IMR-90 (cell line): ENCODE measurements at regions not wholly inside any gene's neighbourhood (a gene's known extent, or its start where the extent isn't known, plus 50 kb on each side); places are given as distances from the start of the nearest gene placed in this dataset.

Experiments used
- ATAC-seq: fragments of 200-7000 bp; cut with Tn5 transposase; 2 replicates; pipeline ENCODE4 v1.9.1; 2020; ENCODE audit warnings: low read depth, mild to moderate bottlenecking, moderate library complexity
- BruUV-seq: library from RNA; stranded (reverse); fragments of 400-500 nt; replicated peaks from 2 replicates; lab custom pipeline; 2021; lab: Mats Ljungman, UMichigan
- CTCF ChIA-PET: fragments of 300-600 bp; formaldehyde crosslinking; extraction: SDS; loops from one replicate; lab custom pipeline; 2021; ENCODE audit warnings: antibody characterized with exemption; lab: Yijun Ruan, JAX
- POLR2A ChIA-PET: fragments of 300-600 bp; sonication (Branson Sonifier 250); formaldehyde crosslinking; loops from one replicate; lab custom pipeline; 2022; ENCODE audit warnings: antibody characterized with exemption; ENCODE audit not compliant: unreplicated experiment; lab: Charles Lee
- DNase-seq: peaks from one replicate; pipeline ENCODE4 v3.0.0; 2013
- H2AFZ ChIP-seq: replicated peaks from 2 replicates; pipeline ENCODE3; 2013; ENCODE audit warnings: low read length, mild to moderate bottlenecking; ENCODE audit not compliant: poor library complexity
- H2AK5ac ChIP-seq: 2 replicates; pipeline ENCODE4 v1.6.1; 2013; ENCODE audit warnings: low read depth, low read length, inconsistent platforms
- H2AK9ac ChIP-seq: replicated peaks from 2 replicates; pipeline ENCODE3; 2013; ENCODE audit warnings: mild to moderate bottlenecking, low read depth, low read length, moderate library complexity; ENCODE audit not compliant: poor library complexity
- H2BK120ac ChIP-seq: 2 replicates; pipeline ENCODE4 v1.6.1; 2013; ENCODE audit warnings: low read depth, low read length, inconsistent platforms
- H2BK15ac ChIP-seq: 3 replicates; pipeline ENCODE4 v1.6.1; 2013; ENCODE audit warnings: low read depth, low read length, inconsistent platforms
- H2BK20ac ChIP-seq: 2 replicates; pipeline ENCODE4 v1.6.1; 2013; ENCODE audit warnings: low read depth, mild to moderate bottlenecking, inconsistent platforms, low read length, moderate library complexity
- H2BK5ac ChIP-seq: 2 replicates; pipeline ENCODE4 v1.6.1; 2013; ENCODE audit warnings: mild to moderate bottlenecking, low read depth, low read length, inconsistent platforms; ENCODE audit not compliant: poor library complexity, severe bottlenecking
- H3K14ac ChIP-seq: replicated peaks from 2 replicates; pipeline ENCODE4 v1.6.1; 2013; ENCODE audit warnings: low read depth, low read length, inconsistent platforms
- H3K18ac ChIP-seq: 2 replicates; pipeline ENCODE4 v1.6.1; 2013; ENCODE audit warnings: low read depth, low read length, control low read depth
- H3K23ac ChIP-seq: 2 replicates; pipeline ENCODE4 v1.6.1; 2013; ENCODE audit warnings: low read depth, low read length, inconsistent platforms
- H3K27ac ChIP-seq: 2 replicates; pipeline ENCODE4 v1.5.1; 2013; ENCODE audit warnings: mild to moderate bottlenecking, control low read depth, low read length; ENCODE audit not compliant: insufficient read depth
- H3K27me3 ChIP-seq: 2 replicates; pipeline ENCODE4 v1.6.1; 2013; ENCODE audit warnings: low read length; ENCODE audit not compliant: control insufficient read depth, insufficient read depth
- H3K36me3 ChIP-seq: 2 replicates; pipeline ENCODE4 v1.6.1; 2013; ENCODE audit warnings: low read length, mixed read lengths; ENCODE audit not compliant: control insufficient read depth, insufficient read depth
- H3K4ac ChIP-seq: 2 replicates; pipeline ENCODE4 v1.6.1; 2013; ENCODE audit warnings: low read depth, low read length, inconsistent platforms
- H3K4me1 ChIP-seq: 2 replicates; pipeline ENCODE4 v1.6.1; 2013; ENCODE audit warnings: low read length, mixed read lengths; ENCODE audit not compliant: control insufficient read depth, insufficient read depth
- H3K4me2 ChIP-seq: 2 replicates; pipeline ENCODE4 v1.6.1; 2013; ENCODE audit warnings: low read depth, mild to moderate bottlenecking, control low read depth, low read length, moderate library complexity
- H3K4me3 ChIP-seq: 2 replicates; pipeline ENCODE4 v1.5.1; 2013; ENCODE audit warnings: low read depth, mild to moderate bottlenecking, control low read depth, low read length, moderate library complexity; ENCODE audit not compliant: insufficient read depth
- H3K56ac ChIP-seq: 2 replicates; pipeline ENCODE4 v1.6.1; 2013; ENCODE audit warnings: low read length, inconsistent platforms; ENCODE audit not compliant: insufficient read depth; ENCODE audit errors: extremely low read depth
- H3K79me1 ChIP-seq, 2 experiments: 2 replicates each; pipeline ENCODE4 v1.6.1; 2013; ENCODE audit warnings: low read length in 2 of 2, inconsistent platforms in 1 of 2, low read depth in 1 of 2
- H3K9ac ChIP-seq: 2 replicates; pipeline ENCODE4 v1.6.1; 2013; ENCODE audit warnings: low read depth, low read length, control low read depth
- H3K9me1 ChIP-seq: 2 replicates; pipeline ENCODE4 v1.6.1; 2013; ENCODE audit warnings: low read length, inconsistent platforms; ENCODE audit not compliant: insufficient read depth
- H3K9me3 ChIP-seq: 2 replicates; pipeline ENCODE4 v1.6.1; 2013; ENCODE audit warnings: low read length; ENCODE audit not compliant: control insufficient read depth, insufficient read depth
- H4K20me1 ChIP-seq: 2 replicates; pipeline ENCODE4 v1.6.1; 2013; ENCODE audit warnings: low read length, inconsistent platforms; ENCODE audit not compliant: insufficient read depth
- H4K5ac ChIP-seq: 2 replicates; pipeline ENCODE4 v1.6.1; 2013; ENCODE audit warnings: mild to moderate bottlenecking, low read depth, low read length, control low read depth
- H4K8ac ChIP-seq, 2 experiments: 2 replicates each; pipeline ENCODE4 v1.6.1; 2013; ENCODE audit warnings: low read depth in 2 of 2, low read length in 2 of 2, control low read depth in 1 of 2, inconsistent platforms in 1 of 2
- H4K91ac ChIP-seq: 2 replicates; pipeline ENCODE4 v1.6.1; 2013; ENCODE audit warnings: low read depth, low read length, inconsistent platforms; ENCODE audit not compliant: insufficient read depth
- BHLHE40 ChIP-seq: fragments of 150-350 bp; IDR thresholded peaks from 2 replicates; pipeline ENCODE4 v1.6.1; 2016; ENCODE audit warnings: mild to moderate bottlenecking, low read depth, low read length
- CEBPB ChIP-seq: IDR thresholded peaks from 2 replicates; pipeline ENCODE4 v1.6.1; 2012; ENCODE audit warnings: low read depth, low read length, improper control_type of control experiment
- CHD1 ChIP-seq: IDR thresholded peaks from 2 replicates; pipeline ENCODE4 v1.6.1; 2012; ENCODE audit warnings: low read depth, low read length, improper control_type of control experiment
- MAFK ChIP-seq: IDR thresholded peaks from 2 replicates; pipeline ENCODE4 v1.6.1; 2012; ENCODE audit warnings: low read depth, low read length, improper control_type of control experiment
- MAZ ChIP-seq: IDR thresholded peaks from 2 replicates; pipeline ENCODE4 v1.6.1; 2012; ENCODE audit warnings: low read depth, mild to moderate bottlenecking, low read length, improper control_type of control experiment, moderate library complexity, borderline replicate concordance
- RFX5 ChIP-seq: IDR thresholded peaks from 2 replicates; pipeline ENCODE4 v1.8.0; 2012; ENCODE audit warnings: low read depth, mild to moderate bottlenecking, low read length, moderate library complexity
- WGBS, 2 experiments: methylation state at CpG; one replicate each; pipeline versions ENCODE4 v1.1.5 to v1.1.7; 2013; ENCODE audit warnings: missing lambda C conversion rate in 2 of 2; ENCODE audit not compliant: insufficient read length in 1 of 2; ENCODE audit errors: extremely low coverage in 2 of 2; 5-methylcytosine and 5-hydroxymethylcytosine counted together
- dilution Hi-C: fragments of 300-500 bp; cut with HindIII; formaldehyde crosslinking; loops from one replicate; pipeline ENCODE4 v1.14.3; 2018; ENCODE audit warnings: low sequenced_read_pairs; ENCODE audit not compliant: unreplicated experiment
- in situ Hi-C: fragments of 300-500 bp; cut with MboI; formaldehyde crosslinking; loops from 3 replicates; pipeline ENCODE4 v1.14.3; 2019; ENCODE audit warnings: low sequenced_read_pairs, inconsistent platforms, mixed read lengths
- intact Hi-C: fragments of 100-400 bp; cut with micrococcal nuclease; formaldehyde crosslinking; loops from 2 replicates; pipeline ENCODE4 v1.10.0; 2022
- TF ChIP-seq, protein P1 (sequence below): fragments of 150-350 bp; IDR thresholded peaks from 2 replicates; pipeline ENCODE4 v1.6.1; 2016; ENCODE audit warnings: low read depth, mild to moderate bottlenecking, low read length, moderate library complexity, borderline replicate concordance

DNA sequence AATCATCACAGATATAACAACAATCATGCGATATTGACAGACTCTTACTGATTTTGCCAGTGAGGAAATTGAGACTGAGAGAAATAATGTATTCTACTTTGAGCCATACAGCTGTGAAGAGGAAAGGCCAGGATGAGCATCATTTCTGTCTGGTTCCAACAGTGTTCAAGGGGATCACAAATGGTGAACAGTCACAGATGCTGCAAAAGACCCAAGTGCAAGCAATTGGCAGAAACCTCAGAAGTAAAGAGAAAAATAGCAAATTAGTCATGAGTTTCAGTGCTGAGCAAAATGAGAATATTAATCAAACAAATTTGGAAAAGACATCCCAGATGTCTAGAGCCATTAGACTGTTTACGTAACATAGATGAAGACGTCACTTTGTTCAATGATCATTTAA is 114.1 kb downstream of the RAB38 start:
- no peak overlapping the region for H4K91ac ChIP-seq
- ATAC-seq (no peak), DNase-seq (no peak)
- H2AK9ac ChIP-seq = no peak overlapping the region
- no peak overlapping the region for H4K5ac ChIP-seq
- dilution Hi-C loops = no loop called here
- CTCF ChIA-PET = interaction anchor here (0.6 kb wide), 1 partner anchor 1461 kb away, joined by 3 read pairs; no protein-coding TSS in a partner anchor
- H4K8ac ChIP-seq = no peak overlapping the region
- H3K4ac ChIP-seq = no peak overlapping the region
- no peaks in the 10 kb centered on the region for H3K9me3 ChIP-seq
- H3K36me3 ChIP-seq = no peaks in the 10 kb centered on the region
- no peak overlapping the region for H3K9ac ChIP-seq
- in situ Hi-C loops = no loop called here
- no TSS peak for BruUV-seq
- no peak overlapping the region for H2AFZ ChIP-seq
- no peaks in the 10 kb centered on the region for H3K79me1 ChIP-seq
- H2BK20ac ChIP-seq = no peak overlapping the region
- no peaks in the 10 kb centered on the region for H3K4me1 ChIP-seq
- no peaks in the 10 kb centered on the region for H3K27me3 ChIP-seq
- POLR2A ChIA-PET = no interaction called here
- no peak overlapping the region for H3K56ac ChIP-seq
- no peak overlapping the region for H3K18ac ChIP-seq
- H3K23ac ChIP-seq = no peak overlapping the region
- H3K4me3 ChIP-seq = no peak overlapping the region
- intact Hi-C loops = no loop called here
- H3K4me2 ChIP-seq = no peak overlapping the region
- H3K27ac ChIP-seq = no peak overlapping the region
- no peak overlapping the region for H2BK120ac ChIP-seq
- H2BK5ac ChIP-seq = no peak overlapping the region
- WGBS, 2 experiments = no CpG with 5 or more reads among the region's 3 CpGs
- H4K20me1 ChIP-seq = no peaks in the 10 kb centered on the region
- H3K14ac ChIP-seq = no peak overlapping the region
- H2BK15ac ChIP-seq = no peak overlapping the region
- TF ChIP-seq MAZ (no peak), CHD1 (no peak), BHLHE40 (no peak), MAFK (no peak), CEBPB (no peak), RFX5 (no peak)
- TF ChIP-seq, protein P1, sequence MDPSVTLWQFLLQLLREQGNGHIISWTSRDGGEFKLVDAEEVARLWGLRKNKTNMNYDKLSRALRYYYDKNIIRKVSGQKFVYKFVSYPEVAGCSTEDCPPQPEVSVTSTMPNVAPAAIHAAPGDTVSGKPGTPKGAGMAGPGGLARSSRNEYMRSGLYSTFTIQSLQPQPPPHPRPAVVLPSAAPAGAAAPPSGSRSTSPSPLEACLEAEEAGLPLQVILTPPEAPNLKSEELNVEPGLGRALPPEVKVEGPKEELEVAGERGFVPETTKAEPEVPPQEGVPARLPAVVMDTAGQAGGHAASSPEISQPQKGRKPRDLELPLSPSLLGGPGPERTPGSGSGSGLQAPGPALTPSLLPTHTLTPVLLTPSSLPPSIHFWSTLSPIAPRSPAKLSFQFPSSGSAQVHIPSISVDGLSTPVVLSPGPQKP = no peak
- H3K9me1 ChIP-seq = no peaks in the 10 kb centered on the region
- H2AK5ac ChIP-seq = no peak overlapping the region
